ENCODE measurements at regions not wholly inside any gene's neighbourhood (a gene's known extent, or its start where the extent isn't known, plus 50 kb on each side); places are given as distances from the start of the nearest gene placed in this dataset.

- TF ChIP-seq CTCF (conservative IDR thresholded peaks at IDR 0.05; ENCODE audit: low read length) (no peak), EZH2phosphoT487 (IDR thresholded peaks at IDR 0.05; ENCODE audit: borderline replicate concordance) (no peak)
These were observed 313.9 kb upstream of the USP24 start for GRCh38 chr1:55529017-55529416.

Measured in Loucy (cell line).